ENCODE measurements at regions not wholly inside any gene's neighbourhood (a gene's known extent, or its start where the extent isn't known, plus 50 kb on each side); places are given as distances from the start of the nearest gene placed in this dataset.

DNA sequence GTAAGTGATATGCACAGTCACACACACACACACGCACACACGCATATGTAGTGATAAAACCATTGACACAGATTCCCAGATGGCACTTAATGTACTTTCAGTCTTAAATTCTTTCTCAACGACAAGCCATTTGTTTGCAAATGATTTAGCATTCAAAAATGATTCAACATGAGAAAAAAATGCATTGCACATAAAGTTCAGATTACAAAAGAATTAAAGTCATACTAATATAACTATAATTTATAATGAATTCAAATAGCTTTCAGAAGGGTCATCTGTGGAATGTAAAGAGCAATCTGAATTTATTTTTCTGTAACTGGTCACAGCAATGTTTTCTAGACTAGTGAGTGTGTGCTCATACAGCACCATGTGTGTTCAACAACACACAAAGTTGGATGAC is 521.6 kb upstream of the ZNF337 start:
- no peak for DNase-seq (ENCODE audit: low spot score)
- H3K9ac ChIP-seq (ENCODE audit: low read depth in 1 of 2, low read length in 2 of 2) = no peak overlapping the region
- TF ChIP-seq GABPA (IDR thresholded peaks at IDR 0.05 in 1 of 2, conservative IDR thresholded peaks at IDR 0.05 in 1 of 2) = no peak
- no peak for TF ChIP-seq TAF1 (conservative IDR thresholded peaks at IDR 0.05)
- no peak for TF ChIP-seq FOXA1 (IDR thresholded peaks at IDR 0.05)
- no peak for TF ChIP-seq NR2F2 (IDR thresholded peaks at IDR 0.05)
- no peak for TF ChIP-seq JUND (IDR thresholded peaks at IDR 0.05)
- no peak for TF ChIP-seq YY1 (IDR thresholded peaks at IDR 0.05)
- TF ChIP-seq, protein P1, sequence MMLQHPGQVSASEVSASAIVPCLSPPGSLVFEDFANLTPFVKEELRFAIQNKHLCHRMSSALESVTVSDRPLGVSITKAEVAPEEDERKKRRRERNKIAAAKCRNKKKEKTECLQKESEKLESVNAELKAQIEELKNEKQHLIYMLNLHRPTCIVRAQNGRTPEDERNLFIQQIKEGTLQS (IDR thresholded peaks at IDR 0.05) = no peak
- TF ChIP-seq, protein P2, sequence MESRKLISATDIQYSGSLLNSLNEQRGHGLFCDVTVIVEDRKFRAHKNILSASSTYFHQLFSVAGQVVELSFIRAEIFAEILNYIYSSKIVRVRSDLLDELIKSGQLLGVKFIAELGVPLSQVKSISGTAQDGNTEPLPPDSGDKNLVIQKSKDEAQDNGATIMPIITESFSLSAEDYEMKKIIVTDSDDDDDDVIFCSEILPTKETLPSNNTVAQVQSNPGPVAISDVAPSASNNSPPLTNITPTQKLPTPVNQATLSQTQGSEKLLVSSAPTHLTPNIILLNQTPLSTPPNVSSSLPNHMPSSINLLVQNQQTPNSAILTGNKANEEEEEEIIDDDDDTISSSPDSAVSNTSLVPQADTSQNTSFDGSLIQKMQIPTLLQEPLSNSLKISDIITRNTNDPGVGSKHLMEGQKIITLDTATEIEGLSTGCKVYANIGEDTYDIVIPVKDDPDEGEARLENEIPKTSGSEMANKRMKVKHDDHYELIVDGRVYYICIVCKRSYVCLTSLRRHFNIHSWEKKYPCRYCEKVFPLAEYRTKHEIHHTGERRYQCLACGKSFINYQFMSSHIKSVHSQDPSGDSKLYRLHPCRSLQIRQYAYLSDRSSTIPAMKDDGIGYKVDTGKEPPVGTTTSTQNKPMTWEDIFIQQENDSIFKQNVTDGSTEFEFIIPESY (IDR thresholded peaks at IDR 0.05) = no peak
- no peak for TF ChIP-seq EGR1 (IDR thresholded peaks at IDR 0.05; ENCODE audit: low read depth in 2 of 2)
- TF ChIP-seq HNF4A (conservative IDR thresholded peaks at IDR 0.05) = no peak
- TF ChIP-seq, protein P3, sequence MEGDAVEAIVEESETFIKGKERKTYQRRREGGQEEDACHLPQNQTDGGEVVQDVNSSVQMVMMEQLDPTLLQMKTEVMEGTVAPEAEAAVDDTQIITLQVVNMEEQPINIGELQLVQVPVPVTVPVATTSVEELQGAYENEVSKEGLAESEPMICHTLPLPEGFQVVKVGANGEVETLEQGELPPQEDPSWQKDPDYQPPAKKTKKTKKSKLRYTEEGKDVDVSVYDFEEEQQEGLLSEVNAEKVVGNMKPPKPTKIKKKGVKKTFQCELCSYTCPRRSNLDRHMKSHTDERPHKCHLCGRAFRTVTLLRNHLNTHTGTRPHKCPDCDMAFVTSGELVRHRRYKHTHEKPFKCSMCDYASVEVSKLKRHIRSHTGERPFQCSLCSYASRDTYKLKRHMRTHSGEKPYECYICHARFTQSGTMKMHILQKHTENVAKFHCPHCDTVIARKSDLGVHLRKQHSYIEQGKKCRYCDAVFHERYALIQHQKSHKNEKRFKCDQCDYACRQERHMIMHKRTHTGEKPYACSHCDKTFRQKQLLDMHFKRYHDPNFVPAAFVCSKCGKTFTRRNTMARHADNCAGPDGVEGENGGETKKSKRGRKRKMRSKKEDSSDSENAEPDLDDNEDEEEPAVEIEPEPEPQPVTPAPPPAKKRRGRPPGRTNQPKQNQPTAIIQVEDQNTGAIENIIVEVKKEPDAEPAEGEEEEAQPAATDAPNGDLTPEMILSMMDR (IDR thresholded peaks at IDR 0.05; ENCODE audit: low read depth, low read length, missing input control) = no peak
- TF ChIP-seq RXRA (IDR thresholded peaks at IDR 0.05) = no peak
- TF ChIP-seq, protein P4, sequence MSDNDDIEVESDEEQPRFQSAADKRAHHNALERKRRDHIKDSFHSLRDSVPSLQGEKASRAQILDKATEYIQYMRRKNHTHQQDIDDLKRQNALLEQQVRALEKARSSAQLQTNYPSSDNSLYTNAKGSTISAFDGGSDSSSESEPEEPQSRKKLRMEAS (IDR thresholded peaks at IDR 0.05) = no peak
- TF ChIP-seq RAD21 (IDR thresholded peaks at IDR 0.05) = no peak
- no peak for TF ChIP-seq SP1 (IDR thresholded peaks at IDR 0.05)
- no peak for TF ChIP-seq FOXA2 (IDR thresholded peaks at IDR 0.05)
- no peaks in the 10 kb centered on the region for H3K36me3 ChIP-seq (ENCODE audit: control insufficient read depth in 4 of 4, insufficient read depth in 3 of 4, low read depth in 1 of 4, low read length in 3 of 4)
- no peaks in the 10 kb centered on the region for H3K9me3 ChIP-seq (ENCODE audit: control insufficient read depth in 4 of 4, low read length in 3 of 4)
- no peaks in the 10 kb centered on the region for H3K4me1 ChIP-seq (ENCODE audit: control insufficient read depth in 4 of 4, insufficient read depth in 4 of 4, low read length in 3 of 4)
- no peak overlapping the region for H3K4me3 ChIP-seq (ENCODE audit: low read depth in 1 of 3, low read length in 3 of 3)
- no peak overlapping the region for H3K27ac ChIP-seq (ENCODE audit: low read depth in 1 of 2, low read length in 2 of 2)
- 66% methylated on average over 3 of the region's 3 CpGs for WGBS
- no peaks in the 10 kb centered on the region for H3K27me3 ChIP-seq (ENCODE audit: control insufficient read depth in 4 of 4, insufficient read depth in 4 of 4, low read length in 3 of 4)

DNA sequence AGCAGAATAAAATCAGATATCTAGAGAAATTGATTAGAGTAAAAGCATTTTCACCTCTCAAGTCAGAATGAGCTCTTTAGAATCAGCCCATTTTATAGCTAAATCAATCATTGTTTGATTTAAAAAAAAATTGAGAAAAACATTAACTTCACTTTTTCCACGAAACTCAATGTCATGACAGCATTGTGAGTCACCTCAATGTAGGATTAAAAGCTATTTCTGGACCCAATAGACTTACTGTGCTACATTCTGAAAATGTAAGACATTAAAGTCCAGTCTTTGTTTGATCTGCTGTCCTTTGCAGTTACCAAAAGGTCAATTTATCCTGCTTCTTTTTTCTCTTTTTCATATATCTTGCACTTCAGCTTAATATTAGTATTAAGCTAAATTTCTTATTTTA is 519.4 kb upstream of the ZNF337 start:
- Histone ChIP-seq H3K4me3 (ENCODE audit: low read depth in 1 of 3, low read length in 3 of 3) (no peak overlapping the region), H3K9me3 (ENCODE audit: control insufficient read depth in 4 of 4, low read length in 3 of 4) (no peaks in the 10 kb centered on the region), H3K4me1 (ENCODE audit: control insufficient read depth in 4 of 4, insufficient read depth in 4 of 4, low read length in 3 of 4) (no peaks in the 10 kb centered on the region), H3K27ac (ENCODE audit: low read depth in 1 of 2, low read length in 2 of 2) (no peak overlapping the region), H3K9ac (ENCODE audit: low read depth in 1 of 2, low read length in 2 of 2) (no peak overlapping the region), H3K36me3 (ENCODE audit: control insufficient read depth in 4 of 4, insufficient read depth in 3 of 4, low read depth in 1 of 4, low read length in 3 of 4) (no peaks in the 10 kb centered on the region), H3K27me3 (ENCODE audit: control insufficient read depth in 4 of 4, insufficient read depth in 4 of 4, low read length in 3 of 4) (peaks cover 0 to 6% (median 0%) of the 10 kb centered on the region in 4 donors)
- 34% methylated on average over 1 of the region's 1 CpG for WGBS
- no peak for DNase-seq (ENCODE audit: low spot score)
- TF ChIP-seq, protein P5, sequence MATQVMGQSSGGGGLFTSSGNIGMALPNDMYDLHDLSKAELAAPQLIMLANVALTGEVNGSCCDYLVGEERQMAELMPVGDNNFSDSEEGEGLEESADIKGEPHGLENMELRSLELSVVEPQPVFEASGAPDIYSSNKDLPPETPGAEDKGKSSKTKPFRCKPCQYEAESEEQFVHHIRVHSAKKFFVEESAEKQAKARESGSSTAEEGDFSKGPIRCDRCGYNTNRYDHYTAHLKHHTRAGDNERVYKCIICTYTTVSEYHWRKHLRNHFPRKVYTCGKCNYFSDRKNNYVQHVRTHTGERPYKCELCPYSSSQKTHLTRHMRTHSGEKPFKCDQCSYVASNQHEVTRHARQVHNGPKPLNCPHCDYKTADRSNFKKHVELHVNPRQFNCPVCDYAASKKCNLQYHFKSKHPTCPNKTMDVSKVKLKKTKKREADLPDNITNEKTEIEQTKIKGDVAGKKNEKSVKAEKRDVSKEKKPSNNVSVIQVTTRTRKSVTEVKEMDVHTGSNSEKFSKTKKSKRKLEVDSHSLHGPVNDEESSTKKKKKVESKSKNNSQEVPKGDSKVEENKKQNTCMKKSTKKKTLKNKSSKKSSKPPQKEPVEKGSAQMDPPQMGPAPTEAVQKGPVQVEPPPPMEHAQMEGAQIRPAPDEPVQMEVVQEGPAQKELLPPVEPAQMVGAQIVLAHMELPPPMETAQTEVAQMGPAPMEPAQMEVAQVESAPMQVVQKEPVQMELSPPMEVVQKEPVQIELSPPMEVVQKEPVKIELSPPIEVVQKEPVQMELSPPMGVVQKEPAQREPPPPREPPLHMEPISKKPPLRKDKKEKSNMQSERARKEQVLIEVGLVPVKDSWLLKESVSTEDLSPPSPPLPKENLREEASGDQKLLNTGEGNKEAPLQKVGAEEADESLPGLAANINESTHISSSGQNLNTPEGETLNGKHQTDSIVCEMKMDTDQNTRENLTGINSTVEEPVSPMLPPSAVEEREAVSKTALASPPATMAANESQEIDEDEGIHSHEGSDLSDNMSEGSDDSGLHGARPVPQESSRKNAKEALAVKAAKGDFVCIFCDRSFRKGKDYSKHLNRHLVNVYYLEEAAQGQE (IDR thresholded peaks at IDR 0.05) = no peak
- TF ChIP-seq YY1 (IDR thresholded peaks at IDR 0.05) = no peak
- TF ChIP-seq, protein P3 (IDR thresholded peaks at IDR 0.05; ENCODE audit: low read depth, low read length, missing input control) = no peak
- TF ChIP-seq HNF4G (IDR thresholded peaks at IDR 0.05) = no peak
- no peak for TF ChIP-seq JUND (IDR thresholded peaks at IDR 0.05)
